Naive thymus-derived CD4-positive, alpha-beta T cell (primary cell): ENCODE measurements at regions not wholly inside any gene's neighbourhood (a gene's known extent, or its start where the extent isn't known, plus 50 kb on each side); places are given as distances from the start of the nearest gene placed in this dataset.

Experiments used
- ATAC-seq: fragments of 150-1000 bp; cut with Tn5 transposase; 2 replicates; pipeline ENCODE4 v1.10.0; 2021; ENCODE audit warnings: mild to moderate bottlenecking, moderate library complexity
- CTCF ChIA-PET: fragments of 350-600 bp; sonication (Branson Sonifier 250); formaldehyde crosslinking; loops from one replicate; lab custom pipeline; 2021; ENCODE audit warnings: antibody characterized with exemption; lab: Charles Lee
- POLR2A ChIA-PET: fragments of 350-600 bp; sonication (Branson Sonifier 250); formaldehyde crosslinking; loops from one replicate; lab custom pipeline; 2021; ENCODE audit warnings: antibody characterized with exemption, inconsistent platforms; lab: Charles Lee
- DNase-seq, 9 donors: peaks; one replicate each; pipeline versions ENCODE4 v3.0.0 to v3.0.0-alpha.2; 2020 to 2022; ENCODE audit warnings: mixed read lengths in 1 of 9
- H3K27ac ChIP-seq: one replicate; pipeline ENCODE4 v1.7.0; 2013; ENCODE audit warnings: mild to moderate bottlenecking, low read depth, low read length, moderate library complexity
- H3K27me3 ChIP-seq, 2 donors: one replicate each; pipeline ENCODE4 v1.7.0; 2013; ENCODE audit warnings: low read length in 2 of 2, mild to moderate bottlenecking in 2 of 2, moderate library complexity in 2 of 2; ENCODE audit not compliant: control insufficient read depth in 2 of 2, insufficient read depth in 2 of 2
- H3K36me3 ChIP-seq, 3 experiments: 1 replicate in 2 of 3; 2 replicates in 1 of 3; pipeline ENCODE4 v1.7.0; 2013; ENCODE audit warnings: low read length in 3 of 3, mild to moderate bottlenecking in 3 of 3, moderate library complexity in 1 of 3; ENCODE audit not compliant: insufficient read depth in 3 of 3, control insufficient read depth in 2 of 3
- H3K4me1 ChIP-seq, 2 donors: one replicate each; pipeline ENCODE4 v1.7.0; 2013; ENCODE audit warnings: low read length in 2 of 2, mild to moderate bottlenecking in 2 of 2, moderate library complexity in 1 of 2; ENCODE audit not compliant: control insufficient read depth in 2 of 2, insufficient read depth in 2 of 2
- H3K4me3 ChIP-seq: 2 replicates; pipeline ENCODE4 v1.7.0; 2013; ENCODE audit warnings: mild to moderate bottlenecking, low read length
- H3K9me3 ChIP-seq, 3 experiments: 1 replicate in 2 of 3; 2 replicates in 1 of 3; pipeline ENCODE4 v1.7.0; 2013; ENCODE audit warnings: low read length in 3 of 3; ENCODE audit not compliant: control insufficient read depth in 2 of 3
- H3K27ac Mint-ChIP-seq, 9 donors: one replicate each; pipeline ENCODE4 v1.8.0; 2020 to 2022; ENCODE audit warnings: mixed read lengths in 9 of 9, mild to moderate bottlenecking in 8 of 9, moderate library complexity in 5 of 9, inconsistent platforms in 2 of 9
- H3K27me3 Mint-ChIP-seq, 5 donors: one replicate each; pipeline ENCODE4 v1.8.0; 2021 to 2022; ENCODE audit warnings: mixed read lengths in 5 of 5, mild to moderate bottlenecking in 1 of 5
- H3K36me3 Mint-ChIP-seq, 5 donors: one replicate each; pipeline ENCODE4 v1.8.0; 2020 to 2022; ENCODE audit warnings: mixed read lengths in 5 of 5, mild to moderate bottlenecking in 3 of 5, inconsistent platforms in 1 of 5
- H3K4me1 Mint-ChIP-seq, 7 donors: one replicate each; pipeline ENCODE4 v1.8.0; 2020 to 2022; ENCODE audit warnings: mixed read lengths in 7 of 7, mild to moderate bottlenecking in 3 of 7, inconsistent platforms in 1 of 7
- H3K4me3 Mint-ChIP-seq, 10 donors: one replicate each; pipeline ENCODE4 v1.8.0; 2020 to 2022; ENCODE audit warnings: mild to moderate bottlenecking in 10 of 10, mixed read lengths in 10 of 10, moderate library complexity in 6 of 10, inconsistent platforms in 2 of 10
- H3K9me3 Mint-ChIP-seq, 11 donors: one replicate each; pipeline ENCODE4 v1.8.0; 2020 to 2022; ENCODE audit warnings: mixed read lengths in 11 of 11, mild to moderate bottlenecking in 4 of 11, inconsistent platforms in 1 of 11, moderate library complexity in 1 of 11
- intact Hi-C, 2 donors: fragments of 100-400 bp; cut with micrococcal nuclease; formaldehyde crosslinking; loops; one replicate each; pipeline ENCODE4 v1.15.1; 2023

- no peak overlapping the region for H3K27ac ChIP-seq
- POLR2A ChIA-PET, result no interaction called here
- no peak overlapping the region for H3K27ac Mint-ChIP-seq
- no peak for ATAC-seq
- DNase-seq, result no peak
- CTCF ChIA-PET, result no interaction called here
- H3K36me3 ChIP-seq, result no peaks in the 10 kb centered on the region
- no peaks in the 10 kb centered on the region for H3K36me3 Mint-ChIP-seq
- H3K27me3 Mint-ChIP-seq, result peaks cover 0 to 43% (median 27%) of the 10 kb centered on the region in 5 donors
- intact Hi-C loops, result no loop called here
- H3K4me1 ChIP-seq, result no peaks in the 10 kb centered on the region
- no peaks in the 10 kb centered on the region for H3K4me1 Mint-ChIP-seq
- H3K9me3 Mint-ChIP-seq, result peaks cover 0 to 7% (median 0%) of the 10 kb centered on the region in 11 donors
- no peaks in the 10 kb centered on the region for H3K9me3 ChIP-seq
- H3K27me3 ChIP-seq, result no peaks in the 10 kb centered on the region
- H3K4me3 Mint-ChIP-seq, result no peak overlapping the region
- H3K4me3 ChIP-seq, result no peak overlapping the region
Measured at GRCh38 chr2:23128684-23129292, 256.2 kb upstream of the KLHL29 start.

GRCh38 chr2:23131066-23131575 lies 253.9 kb upstream of the KLHL29 start:
- no peak overlapping the region for H3K27ac Mint-ChIP-seq
- ATAC-seq, result no peak
- Histone ChIP-seq H3K9me3 (no peaks in the 10 kb centered on the region), H3K27me3 (no peaks in the 10 kb centered on the region), H3K27ac (no peak overlapping the region), H3K4me3 (no peak overlapping the region), H3K4me1 (no peaks in the 10 kb centered on the region), H3K36me3 (no peaks in the 10 kb centered on the region)
- intact Hi-C loops, result no loop called here
- no peaks in the 10 kb centered on the region for H3K4me1 Mint-ChIP-seq
- peaks cover 0 to 7% (median 0%) of the 10 kb centered on the region in 11 donors for H3K9me3 Mint-ChIP-seq
- ChIA-PET POLR2A (no interaction called here), CTCF (no interaction called here)
- H3K27me3 Mint-ChIP-seq, result peaks cover 0 to 60% (median 37%) of the 10 kb centered on the region in 5 donors
- H3K36me3 Mint-ChIP-seq, result no peaks in the 10 kb centered on the region
- DNase-seq, result no peak
- no peak overlapping the region for H3K4me3 Mint-ChIP-seq

GRCh38 chr2:23132000-23132399 lies 253.0 kb upstream of the KLHL29 start:
- H3K9me3 ChIP-seq, result no peaks in the 10 kb centered on the region
- intact Hi-C loops, result no loop called here
- H3K27ac Mint-ChIP-seq, result no peak overlapping the region
- H3K27ac ChIP-seq, result no peak overlapping the region
- H3K9me3 Mint-ChIP-seq, result peaks cover 0 to 7% (median 0%) of the 10 kb centered on the region in 11 donors
- no peak for DNase-seq
- no peak for ATAC-seq
- no peak overlapping the region for H3K4me3 ChIP-seq
- H3K4me3 Mint-ChIP-seq, result no peak overlapping the region
- H3K4me1 Mint-ChIP-seq, result no peaks in the 10 kb centered on the region
- CTCF ChIA-PET, result no interaction called here
- no peaks in the 10 kb centered on the region for H3K36me3 ChIP-seq
- no peaks in the 10 kb centered on the region for H3K4me1 ChIP-seq
- POLR2A ChIA-PET, result no interaction called here
- H3K27me3 Mint-ChIP-seq, result peaks cover 0 to 61% (median 32%) of the 10 kb centered on the region in 5 donors
- H3K36me3 Mint-ChIP-seq, result no peaks in the 10 kb centered on the region
- no peaks in the 10 kb centered on the region for H3K27me3 ChIP-seq

- no peak overlapping the region for H3K4me3 Mint-ChIP-seq
Measured at GRCh38 chr2:23132823-23133595, 252.0 kb upstream of the KLHL29 start.

GRCh38 chr2:23134726-23135125 lies 250.3 kb upstream of the KLHL29 start:
- intact Hi-C loops, result no loop called here
- Mint-ChIP-seq H3K4me1 (no peaks in the 10 kb centered on the region), H3K27me3 (peaks cover 0 to 57% (median 43%) of the 10 kb centered on the region in 5 donors), H3K9me3 (peaks cover 0 to 5% (median 0%) of the 10 kb centered on the region in 11 donors), H3K4me3 (no peak overlapping the region), H3K27ac (no peak overlapping the region), H3K36me3 (no peaks in the 10 kb centered on the region)
- Histone ChIP-seq H3K9me3 (no peaks in the 10 kb centered on the region), H3K27ac (no peak overlapping the region), H3K4me3 (no peak overlapping the region), H3K27me3 (no peaks in the 10 kb centered on the region), H3K36me3 (no peaks in the 10 kb centered on the region), H3K4me1 (no peaks in the 10 kb centered on the region)
- ChIA-PET POLR2A (no interaction called here), CTCF (no interaction called here)
- no peak for ATAC-seq
- no peak for DNase-seq

More at GRCh38 chr2:23132823-23133595, 252.0 kb upstream of the KLHL29 start:
- intact Hi-C loops, result no loop called here
- Histone ChIP-seq H3K9me3 (no peaks in the 10 kb centered on the region), H3K27me3 (no peaks in the 10 kb centered on the region), H3K27ac (no peak overlapping the region), H3K4me1 (no peaks in the 10 kb centered on the region), H3K4me3 (no peak overlapping the region), H3K36me3 (no peaks in the 10 kb centered on the region)
- ATAC-seq (no peak), DNase-seq (no peak)
- ChIA-PET CTCF (no interaction called here), POLR2A (no interaction called here)
- Mint-ChIP-seq H3K27ac (no peak overlapping the region), H3K9me3 (peaks cover 0 to 7% (median 0%) of the 10 kb centered on the region in 11 donors), H3K27me3 (peaks cover 0 to 64% (median 32%) of the 10 kb centered on the region in 5 donors), H3K4me1 (no peaks in the 10 kb centered on the region), H3K36me3 (no peaks in the 10 kb centered on the region)

- Mint-ChIP-seq H3K27ac (no peak overlapping the region), H3K36me3 (no peaks in the 10 kb centered on the region), H3K9me3 (peaks cover 0 to 5% (median 0%) of the 10 kb centered on the region in 11 donors), H3K4me3 (no peak overlapping the region), H3K4me1 (no peaks in the 10 kb centered on the region), H3K27me3 (peaks cover 0 to 51% (median 40%) of the 10 kb centered on the region in 5 donors)
- no peak for ATAC-seq
- ChIA-PET CTCF (no interaction called here), POLR2A (no interaction called here)
- no peak overlapping the region for H3K4me3 ChIP-seq
- intact Hi-C loops, result no loop called here
- no peaks in the 10 kb centered on the region for H3K9me3 ChIP-seq
- no peaks in the 10 kb centered on the region for H3K36me3 ChIP-seq
- DNase-seq, result no peak
- no peaks in the 10 kb centered on the region for H3K27me3 ChIP-seq
- H3K4me1 ChIP-seq, result no peaks in the 10 kb centered on the region
- no peak overlapping the region for H3K27ac ChIP-seq
Measured at GRCh38 chr2:23135481-23136100, 249.4 kb upstream of the KLHL29 start.
